Activated naive CD4-positive, alpha-beta T cell treated with anti-CD3 and anti-CD28 coated beads for 36 hours (primary cell): ENCODE measurements at regions not wholly inside any gene's neighbourhood (a gene's known extent, or its start where the extent isn't known, plus 50 kb on each side); places are given as distances from the start of the nearest gene placed in this dataset.

ENCODE experiments used
- CTCF ChIA-PET: fragments of 350-600 bp; sonication (Branson Sonifier 250); formaldehyde crosslinking; loops from one replicate; lab custom pipeline; 2021; ENCODE audit warnings: antibody characterized with exemption; lab: Charles Lee
- DNase-seq: peaks from one replicate; pipeline ENCODE4 v3.0.0-alpha.2; 2020
- H3K27ac Mint-ChIP-seq: one replicate; pipeline ENCODE4 v1.8.0; 2021; ENCODE audit warnings: mild to moderate bottlenecking, mixed read lengths
- H3K27me3 Mint-ChIP-seq: one replicate; pipeline ENCODE4 v1.8.0; 2021; ENCODE audit warnings: low read depth, mixed read lengths
- H3K36me3 Mint-ChIP-seq: one replicate; pipeline ENCODE4 v1.8.0; 2021; ENCODE audit warnings: low read depth, mixed read lengths
- H3K4me1 Mint-ChIP-seq: one replicate; pipeline ENCODE4 v1.8.0; 2021; ENCODE audit warnings: low read depth, mixed read lengths
- H3K4me3 Mint-ChIP-seq: one replicate; pipeline ENCODE4 v1.8.0; 2021; ENCODE audit warnings: mild to moderate bottlenecking, moderate library complexity, mixed read lengths
- H3K9me3 Mint-ChIP-seq: one replicate; pipeline ENCODE4 v1.8.0; 2021; ENCODE audit warnings: mixed read lengths
- intact Hi-C: fragments of 100-400 bp; cut with micrococcal nuclease; formaldehyde crosslinking; loops from one replicate; pipeline ENCODE4 v1.15.1; 2023

DNA sequence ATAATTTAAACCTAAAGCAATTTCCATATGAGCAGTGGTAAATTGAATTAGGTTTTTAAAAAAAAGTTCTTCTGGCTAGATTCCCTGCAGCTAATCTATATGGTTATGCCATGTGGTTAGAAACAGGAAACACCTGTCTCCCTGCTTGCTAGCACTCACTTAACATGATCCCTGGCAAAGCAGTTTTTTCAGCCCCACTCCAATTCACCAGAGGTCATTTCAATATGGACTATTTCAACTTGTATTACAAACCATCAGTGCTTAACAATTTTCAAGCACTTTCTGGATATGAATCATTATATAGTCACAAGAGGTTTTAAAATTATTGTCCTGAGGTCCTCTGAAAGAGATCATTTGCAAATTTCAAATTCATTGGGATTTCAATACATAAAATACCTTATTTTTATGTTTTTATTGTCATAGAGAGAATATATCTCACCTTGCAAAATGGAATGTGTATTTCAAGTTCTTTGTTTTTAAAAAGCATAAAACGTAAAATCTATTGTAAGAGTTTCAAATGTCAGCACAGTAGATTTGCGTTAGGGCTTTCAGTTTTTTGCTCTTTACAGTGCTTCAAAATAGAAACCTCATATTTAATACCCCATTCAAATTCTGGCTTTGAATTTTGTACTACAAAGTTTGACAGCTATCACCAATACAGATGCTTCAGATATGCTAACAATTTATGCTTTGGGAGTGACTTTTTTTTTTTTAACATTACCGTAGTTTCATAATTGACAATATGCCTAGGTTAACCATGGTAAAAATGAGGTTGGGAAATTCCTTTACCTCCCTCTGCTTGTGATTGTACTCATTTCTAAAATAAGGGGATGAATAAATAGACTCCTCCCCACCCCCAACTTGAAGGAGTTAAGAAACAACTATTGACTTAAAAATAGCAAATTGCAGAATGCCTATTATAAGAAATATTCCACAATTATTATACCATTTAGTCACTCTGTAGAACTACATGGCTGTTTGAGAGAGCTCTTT lies 117.5 kb upstream of the HGF start:
- CTCF ChIA-PET: no interaction called here
- Mint-ChIP-seq H3K9me3 (no peaks in the 10 kb centered on the region), H3K36me3 (no peaks in the 10 kb centered on the region), H3K27ac (no peak overlapping the region), H3K27me3 (peaks cover 2% of the 10 kb centered on the region), H3K4me1 (no peaks in the 10 kb centered on the region), H3K4me3 (no peak overlapping the region)
- intact Hi-C loops: no loop called here
- DNase-seq: no peak

- intact Hi-C loops: no loop called here
- Mint-ChIP-seq H3K4me1 (no peaks in the 10 kb centered on the region), H3K27ac (no peak overlapping the region), H3K36me3 (no peaks in the 10 kb centered on the region), H3K9me3 (no peaks in the 10 kb centered on the region), H3K4me3 (no peak overlapping the region), H3K27me3 (peaks cover 2% of the 10 kb centered on the region)
- CTCF ChIA-PET: no interaction called here
- DNase-seq: no peak
Measured at GRCh38 chr7:81886211-81886764, 116.4 kb upstream of the HGF start.

- intact Hi-C loops: no loop called here
- peaks cover 2% of the 10 kb centered on the region for H3K9me3 Mint-ChIP-seq
- no peaks in the 10 kb centered on the region for H3K36me3 Mint-ChIP-seq
- no peaks in the 10 kb centered on the region for H3K4me1 Mint-ChIP-seq
- H3K27ac Mint-ChIP-seq: no peak overlapping the region
- no peak overlapping the region for H3K4me3 Mint-ChIP-seq
- CTCF ChIA-PET: no interaction called here
- peaks cover 2% of the 10 kb centered on the region for H3K27me3 Mint-ChIP-seq
- DNase-seq: no peak
Measured at GRCh38 chr7:81884817-81885216, 115.0 kb upstream of the HGF start.

GRCh38 chr7:81883801-81884393 lies 114.0 kb upstream of the HGF start:
- CTCF ChIA-PET: no interaction called here
- intact Hi-C loops: no loop called here
- no peak for DNase-seq
- Mint-ChIP-seq H3K4me3 (no peak overlapping the region), H3K27me3 (peaks cover 2% of the 10 kb centered on the region), H3K27ac (no peak overlapping the region), H3K9me3 (peaks cover 2% of the 10 kb centered on the region), H3K36me3 (no peaks in the 10 kb centered on the region), H3K4me1 (no peaks in the 10 kb centered on the region)

- H3K9me3 Mint-ChIP-seq: peaks cover 2% of the 10 kb centered on the region
- DNase-seq: no peak
- H3K4me1 Mint-ChIP-seq: no peaks in the 10 kb centered on the region
- intact Hi-C loops: no loop called here
- no peak overlapping the region for H3K27ac Mint-ChIP-seq
- CTCF ChIA-PET: no interaction called here
- peaks cover 2% of the 10 kb centered on the region for H3K27me3 Mint-ChIP-seq
- no peak overlapping the region for H3K4me3 Mint-ChIP-seq
- no peaks in the 10 kb centered on the region for H3K36me3 Mint-ChIP-seq
Measured at GRCh38 chr7:81882086-81882485, 112.2 kb upstream of the HGF start.

GRCh38 chr7:81877890-81878289 lies 108.0 kb upstream of the HGF start:
- intact Hi-C loops: no loop called here
- H3K27me3 Mint-ChIP-seq: no peaks in the 10 kb centered on the region
- no peak overlapping the region for H3K27ac Mint-ChIP-seq

DNA sequence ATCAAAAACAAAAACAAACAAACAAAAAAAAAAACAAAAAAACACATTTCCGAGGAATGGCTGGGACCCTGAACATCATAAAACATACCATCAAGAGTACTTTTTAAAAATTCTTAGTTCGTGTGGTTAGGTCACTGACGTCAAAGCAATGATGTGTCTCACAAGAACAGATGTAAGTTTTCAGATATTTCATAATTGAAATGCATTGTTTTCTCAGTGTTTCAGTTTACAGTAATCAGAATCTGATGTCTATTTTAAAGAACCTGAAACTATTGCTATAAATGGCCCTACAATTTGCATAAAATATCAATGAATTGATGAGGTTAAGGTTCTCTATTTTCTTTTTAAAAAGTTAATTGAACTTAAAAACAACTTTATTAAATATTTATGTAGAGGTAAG lies 103.7 kb upstream of the HGF start:
- no peak for DNase-seq
- Mint-ChIP-seq H3K27me3 (no peaks in the 10 kb centered on the region), H3K4me3 (no peak overlapping the region), H3K27ac (no peak overlapping the region), H3K36me3 (no peaks in the 10 kb centered on the region), H3K9me3 (peaks cover 1% of the 10 kb centered on the region), H3K4me1 (no peaks in the 10 kb centered on the region)
- intact Hi-C loops: no loop called here
- CTCF ChIA-PET: no interaction called here

More at GRCh38 chr7:81877890-81878289, 108.0 kb upstream of the HGF start:
- no peaks in the 10 kb centered on the region for H3K36me3 Mint-ChIP-seq
- CTCF ChIA-PET: no interaction called here
- DNase-seq: no peak
- no peak overlapping the region for H3K4me3 Mint-ChIP-seq
- no peaks in the 10 kb centered on the region for H3K4me1 Mint-ChIP-seq
- peaks cover 2% of the 10 kb centered on the region for H3K9me3 Mint-ChIP-seq

- no peaks in the 10 kb centered on the region for H3K27me3 Mint-ChIP-seq
Measured at GRCh38 chr7:81871606-81872265, 101.9 kb upstream of the HGF start.

DNA sequence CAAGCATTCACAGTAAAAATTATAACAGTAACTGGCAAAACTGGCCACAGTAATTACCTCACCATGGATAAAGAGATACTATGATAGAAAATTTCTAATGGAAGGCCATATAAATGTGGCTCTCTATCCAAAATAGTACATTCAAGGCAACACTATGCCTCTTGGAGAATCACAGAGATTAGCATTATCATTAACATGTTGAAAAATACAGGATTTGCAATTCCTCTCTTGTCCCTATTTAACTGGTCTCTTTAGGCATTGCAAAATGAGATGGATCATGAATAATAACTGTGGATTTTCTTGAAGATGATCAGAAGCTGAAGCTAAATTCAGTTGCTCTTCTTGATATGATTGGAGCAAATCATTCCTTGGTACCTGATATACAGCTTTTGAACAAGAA lies 100.8 kb upstream of the HGF start:
- no peaks in the 10 kb centered on the region for H3K27me3 Mint-ChIP-seq
- CTCF ChIA-PET: no interaction called here
- H3K27ac Mint-ChIP-seq: no peak overlapping the region
- no peak overlapping the region for H3K4me3 Mint-ChIP-seq
- H3K4me1 Mint-ChIP-seq: no peaks in the 10 kb centered on the region
- intact Hi-C loops: no loop called here
- no peaks in the 10 kb centered on the region for H3K36me3 Mint-ChIP-seq
- DNase-seq: no peak
- peaks cover 3% of the 10 kb centered on the region for H3K9me3 Mint-ChIP-seq

More at GRCh38 chr7:81871606-81872265, 101.9 kb upstream of the HGF start:
- intact Hi-C loops: no loop called here
- CTCF ChIA-PET: no interaction called here
- no peaks in the 10 kb centered on the region for H3K36me3 Mint-ChIP-seq
- H3K27ac Mint-ChIP-seq: no peak overlapping the region
- no peak overlapping the region for H3K4me3 Mint-ChIP-seq
- peaks cover 3% of the 10 kb centered on the region for H3K9me3 Mint-ChIP-seq
- no peaks in the 10 kb centered on the region for H3K4me1 Mint-ChIP-seq
- no peak for DNase-seq

GRCh38 chr7:81869670-81870069 lies 99.8 kb upstream of the HGF start:
- Mint-ChIP-seq H3K27me3 (no peaks in the 10 kb centered on the region), H3K36me3 (no peaks in the 10 kb centered on the region), H3K4me3 (no peak overlapping the region), H3K9me3 (peaks cover 3% of the 10 kb centered on the region), H3K4me1 (no peaks in the 10 kb centered on the region), H3K27ac (no peak overlapping the region)
- CTCF ChIA-PET: no interaction called here
- intact Hi-C loops: no loop called here
- DNase-seq: no peak

DNA sequence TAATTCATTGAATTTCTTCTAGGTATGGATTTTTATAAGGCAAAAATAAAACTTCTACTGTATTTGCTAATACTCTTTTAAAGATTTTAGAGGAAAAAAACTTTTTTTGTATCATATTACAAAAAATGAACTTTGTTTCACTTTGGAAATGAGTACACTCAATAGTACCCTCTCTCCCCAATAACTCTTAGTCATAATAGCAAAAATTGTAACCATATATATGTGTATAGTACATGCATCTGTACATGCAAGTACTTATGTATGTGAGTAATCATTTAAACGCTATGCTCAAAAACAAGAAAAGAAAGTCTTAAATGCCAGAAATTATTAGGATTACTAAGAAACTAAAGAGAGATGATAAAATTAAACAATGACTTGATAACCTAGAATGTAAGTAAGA lies 95.9 kb upstream of the HGF start:
- no peaks in the 10 kb centered on the region for H3K4me1 Mint-ChIP-seq
- no peak overlapping the region for H3K27ac Mint-ChIP-seq
- CTCF ChIA-PET: no interaction called here
- intact Hi-C loops: no loop called here
- DNase-seq: no peak
- H3K9me3 Mint-ChIP-seq: peaks cover 5% of the 10 kb centered on the region
- H3K27me3 Mint-ChIP-seq: no peaks in the 10 kb centered on the region
- no peaks in the 10 kb centered on the region for H3K36me3 Mint-ChIP-seq
- H3K4me3 Mint-ChIP-seq: no peak overlapping the region

DNA sequence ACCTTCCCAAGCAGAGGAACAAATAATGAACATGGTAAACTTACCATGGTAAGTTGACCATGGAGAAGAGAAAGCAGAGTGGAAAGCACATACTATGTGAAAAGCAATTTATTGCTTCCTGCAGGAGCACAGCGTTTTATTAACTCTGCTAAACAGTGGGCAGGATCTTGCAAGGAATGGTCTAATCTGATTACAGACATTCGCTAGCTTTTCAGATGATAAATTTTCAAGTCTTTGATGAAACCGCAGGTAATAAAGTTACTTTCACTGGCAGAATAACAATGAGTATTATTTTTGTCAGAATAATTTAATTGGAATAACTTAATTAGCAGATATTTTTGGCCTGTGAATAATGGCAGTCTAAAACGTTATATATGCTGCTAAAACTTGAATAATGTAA lies 89.6 kb upstream of the HGF start:
- H3K27me3 Mint-ChIP-seq: no peaks in the 10 kb centered on the region
- no peak overlapping the region for H3K27ac Mint-ChIP-seq
- H3K4me1 Mint-ChIP-seq: no peaks in the 10 kb centered on the region
- H3K9me3 Mint-ChIP-seq: peaks cover 5% of the 10 kb centered on the region
- CTCF ChIA-PET: no interaction called here
- H3K36me3 Mint-ChIP-seq: no peaks in the 10 kb centered on the region
- intact Hi-C loops: no loop called here
- no peak for DNase-seq
- no peak overlapping the region for H3K4me3 Mint-ChIP-seq
